Stimulated activated CD4-positive, alpha-beta T cell treated with anti-CD3 and anti-CD28 coated beads, Interleukin-4, amount 100 ng/mL, for 48 hours (primary cell): ENCODE measurements at regions not wholly inside any gene's neighbourhood (a gene's known extent, or its start where the extent isn't known, plus 50 kb on each side); places are given as distances from the start of the nearest gene placed in this dataset.

Experiments
- DNase-seq, 2 donors: peaks; one replicate each; pipeline ENCODE4 v3.0.0-alpha.2; 2020; ENCODE audit warnings: low read depth in 2 of 2

GRCh38 chr2:220850116-220850515 lies 722.0 kb downstream of the EPHA4 start:
- DNase-seq: no peak

DNA sequence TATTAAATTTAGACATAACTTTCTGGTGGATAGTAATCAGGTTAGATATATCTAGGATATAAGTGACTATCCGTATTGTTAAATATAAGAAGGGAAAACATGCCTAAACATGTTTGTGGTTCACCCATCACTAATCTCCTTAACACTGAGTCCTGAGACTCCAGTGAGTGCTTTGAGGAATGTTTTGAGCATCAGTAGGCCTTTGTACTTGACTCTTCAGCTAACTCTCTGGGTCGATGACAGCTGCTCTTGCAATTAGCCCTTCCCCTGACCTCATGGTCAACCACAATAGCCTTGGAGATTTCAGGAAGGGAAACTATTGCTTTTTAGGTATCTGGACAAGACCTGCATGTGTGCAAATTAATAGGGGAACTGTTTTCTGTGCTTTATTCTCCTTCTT lies 716.8 kb downstream of the EPHA4 start:
- no peak for DNase-seq

DNA sequence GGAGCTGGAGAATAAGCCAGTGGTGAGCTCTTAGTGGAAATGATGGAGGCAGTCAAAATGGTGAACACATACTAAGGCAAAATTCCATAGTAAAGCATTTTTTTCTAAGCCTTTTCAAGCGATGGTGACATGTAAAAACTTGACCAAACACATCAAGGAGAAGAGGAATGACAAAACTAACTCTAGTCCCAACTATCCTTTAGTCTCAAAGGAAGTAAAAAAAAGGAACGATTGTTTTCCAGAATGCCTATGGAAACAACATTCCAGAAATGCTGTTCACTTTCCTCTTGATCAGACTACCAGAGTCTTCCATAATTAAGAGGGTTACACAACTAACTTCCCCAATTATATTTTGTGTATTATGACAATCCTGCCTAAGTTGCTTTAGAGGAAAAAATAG lies 715.6 kb downstream of the EPHA4 start:
- no peak for DNase-seq

GRCh38 chr2:220857368-220857767 lies 714.7 kb downstream of the EPHA4 start:
- DNase-seq: no peak

DNA sequence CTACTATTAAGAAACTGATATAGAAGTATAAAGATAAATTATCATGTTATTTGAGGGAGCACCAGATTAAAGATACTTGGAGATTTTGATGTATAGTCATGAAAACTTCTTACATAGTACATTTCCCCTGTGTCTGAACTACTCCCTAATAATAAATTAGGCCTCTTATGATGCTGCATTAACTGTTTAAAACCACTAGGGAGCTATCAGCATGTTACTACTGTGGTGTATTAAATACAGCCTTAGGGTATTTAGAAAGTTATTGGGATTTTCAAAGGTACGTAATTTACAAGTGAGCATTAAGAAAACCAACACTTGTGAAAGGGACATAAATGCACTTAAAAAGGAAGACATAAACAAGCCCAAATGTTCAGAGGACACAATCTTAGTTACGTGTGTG lies 714.0 kb downstream of the EPHA4 start:
- no peak for DNase-seq

DNA sequence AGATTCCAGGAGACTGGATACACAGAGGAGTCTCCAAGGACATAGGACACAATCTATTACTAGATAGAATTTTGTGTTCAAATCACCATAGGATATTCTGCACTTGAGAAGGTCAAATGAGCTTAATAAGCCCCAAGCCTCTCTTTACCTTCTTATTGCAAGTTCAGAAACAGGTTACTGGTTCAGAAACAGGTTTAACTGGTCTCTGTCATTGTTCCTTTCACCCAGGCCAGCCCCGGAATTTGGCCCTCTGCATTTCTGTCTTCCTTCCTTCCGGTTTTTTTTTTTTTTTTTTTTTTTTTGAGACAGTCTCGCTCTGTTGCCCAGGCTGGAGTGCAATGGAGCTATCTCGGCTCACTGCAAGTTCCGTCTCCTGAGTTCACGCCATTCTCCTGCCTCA lies 700.2 kb downstream of the EPHA4 start:
- no peak for DNase-seq

DNA sequence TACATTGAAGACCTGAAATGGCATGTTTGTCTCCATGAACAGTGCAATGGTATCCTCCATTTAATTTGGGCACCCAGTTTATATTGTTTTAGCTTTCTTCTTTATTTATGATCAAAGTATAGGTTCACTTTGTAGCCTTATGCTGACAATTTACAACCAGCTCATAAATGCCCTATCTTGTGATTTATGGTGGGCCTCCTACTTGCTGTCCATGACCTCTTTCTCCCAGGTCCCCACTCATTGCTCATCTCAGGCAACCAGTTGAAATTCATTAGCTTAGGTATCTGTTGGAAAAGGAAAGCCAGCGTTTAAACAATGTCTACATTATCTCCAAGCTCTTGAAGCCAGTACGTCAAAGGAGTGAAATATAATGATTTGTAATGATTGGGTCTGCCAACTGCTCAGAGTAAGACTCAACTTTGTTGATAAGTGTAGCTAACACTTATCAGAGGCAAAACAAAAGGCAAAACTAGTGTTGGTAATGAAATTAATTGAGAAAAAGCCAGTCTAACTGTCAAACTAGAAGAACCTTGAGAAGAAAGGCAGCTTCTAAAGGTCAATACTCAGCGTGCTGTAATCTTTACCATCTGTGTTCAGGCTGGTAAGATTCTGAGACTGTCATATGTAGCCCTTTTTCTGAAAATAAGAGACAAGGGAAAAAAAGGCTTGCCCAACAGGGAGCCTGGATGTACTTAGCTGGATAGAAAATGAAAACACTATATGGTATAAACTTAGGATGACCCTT lies 695.9 kb downstream of the EPHA4 start:
- no peak for DNase-seq

GRCh38 chr2:220877491-220877890 lies 694.6 kb downstream of the EPHA4 start:
- no peak for DNase-seq

GRCh38 chr2:220877897-220878296 lies 694.2 kb downstream of the EPHA4 start:
- DNase-seq: no peak

GRCh38 chr2:220880623-220881596 lies 691.2 kb downstream of the EPHA4 start:
- no peak for DNase-seq

DNA sequence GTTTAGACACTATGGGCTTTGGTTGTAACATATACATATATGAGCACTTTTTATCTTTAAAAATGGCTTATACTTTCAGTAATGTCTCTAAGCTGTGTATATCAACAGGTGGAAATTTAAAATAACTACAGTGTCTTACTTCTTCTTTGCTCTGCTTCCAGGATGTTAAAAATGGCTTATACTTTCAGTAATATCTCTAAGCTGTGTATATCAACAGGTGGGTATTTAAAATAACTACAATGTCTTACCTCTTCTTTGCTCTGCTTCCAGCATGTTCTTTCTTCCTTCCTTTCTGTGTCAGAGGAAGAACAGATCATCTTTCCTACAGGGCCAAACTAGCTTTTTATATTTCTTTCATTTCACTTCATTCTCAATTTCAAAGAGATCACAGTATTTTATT lies 689.6 kb downstream of the EPHA4 start:
- DNase-seq: no peak

DNA sequence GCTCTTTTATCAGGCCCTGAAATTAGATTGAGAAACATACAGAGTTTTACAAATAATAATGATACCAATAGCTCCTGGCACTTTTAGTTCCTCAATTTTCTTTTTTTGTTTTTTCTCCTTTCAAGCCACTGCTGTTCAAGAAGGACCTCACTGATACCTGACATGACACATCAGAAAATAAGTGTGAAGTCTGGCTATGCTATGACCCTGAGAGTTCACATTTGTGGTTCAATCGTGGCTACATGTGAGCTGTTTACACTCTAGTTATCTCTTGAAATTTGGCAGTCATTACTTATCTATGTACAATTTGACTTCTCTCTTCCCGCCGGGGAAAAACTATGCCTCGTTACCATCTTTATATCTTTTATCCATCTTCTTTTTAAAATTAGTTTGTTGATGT lies 686.5 kb downstream of the EPHA4 start:
- no peak for DNase-seq

DNA sequence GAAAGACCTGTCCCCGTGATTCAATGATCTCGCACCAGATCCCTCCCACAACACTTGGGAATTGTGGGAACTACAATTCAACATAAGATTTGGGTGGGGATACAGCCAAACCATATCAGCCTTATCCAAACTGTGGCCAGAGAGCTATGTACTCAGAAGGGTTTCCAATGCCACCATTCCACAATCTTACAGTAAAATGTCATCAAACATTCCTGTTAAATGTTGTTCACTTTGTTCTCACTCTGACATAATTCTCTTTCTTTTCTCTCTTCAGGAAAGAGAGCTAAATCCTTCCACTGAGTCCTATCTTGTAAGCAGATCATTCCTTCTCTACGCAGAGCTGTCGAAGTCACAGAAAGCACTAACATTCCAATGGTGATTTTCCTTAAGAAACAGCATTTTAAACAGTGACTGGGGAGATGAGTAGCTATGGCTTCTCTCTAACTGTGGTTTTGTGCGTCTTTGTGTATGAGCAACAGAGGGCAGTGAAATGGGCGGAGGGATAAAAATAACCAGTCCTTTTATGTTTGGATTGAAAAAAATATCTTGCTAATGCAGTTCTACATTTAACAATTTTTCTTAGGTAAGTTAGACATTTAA lies 684.7 kb downstream of the EPHA4 start:
- no peak for DNase-seq

- no peak for DNase-seq
These were observed 684.2 kb downstream of the EPHA4 start for GRCh38 chr2:220887876-220888275.

GRCh38 chr2:220890931-220891330 lies 681.2 kb downstream of the EPHA4 start:
- no peak for DNase-seq

- no peak for DNase-seq
These were observed 680.7 kb downstream of the EPHA4 start for GRCh38 chr2:220891405-220891804.

GRCh38 chr2:220892018-220892634 lies 680.0 kb downstream of the EPHA4 start:
- no peak for DNase-seq

DNA sequence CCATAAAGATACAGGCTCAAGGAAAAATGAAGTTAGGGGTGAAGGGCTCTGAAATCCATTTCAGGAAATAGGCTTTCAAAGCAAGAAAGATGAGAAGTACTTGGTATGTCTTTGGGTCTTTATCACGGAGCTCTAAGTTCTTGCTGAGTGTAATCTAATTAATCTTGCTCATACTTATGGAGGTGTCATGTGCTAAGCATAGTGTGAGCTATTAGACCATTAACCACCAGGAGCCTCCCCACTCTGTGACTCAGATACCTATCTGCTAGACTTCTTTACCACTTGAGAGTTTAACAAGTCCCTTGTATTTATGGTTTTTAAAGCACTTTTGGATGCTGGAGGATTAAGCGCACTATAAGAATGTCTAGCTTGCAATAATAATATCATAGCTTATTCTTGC lies 678.7 kb downstream of the EPHA4 start:
- DNase-seq: no peak

DNA sequence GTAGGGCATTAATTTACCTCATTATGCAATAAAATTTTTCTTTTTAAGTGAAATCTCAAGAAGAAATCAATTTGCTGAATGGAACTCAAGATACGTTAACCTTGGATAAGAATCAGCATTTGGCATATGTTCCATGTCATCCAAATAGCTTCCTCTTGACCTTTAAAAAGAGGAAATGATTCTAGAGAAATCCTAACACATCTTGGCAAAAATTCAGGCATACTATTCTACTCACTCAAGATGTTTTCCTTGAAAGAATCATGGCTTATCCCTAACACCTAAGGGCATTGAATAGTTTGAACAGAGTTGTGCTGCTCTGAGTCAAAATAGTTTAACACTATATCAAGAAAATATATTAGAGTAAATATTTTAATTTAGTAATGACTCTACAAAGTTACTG lies 678.0 kb downstream of the EPHA4 start:
- no peak for DNase-seq

DNA sequence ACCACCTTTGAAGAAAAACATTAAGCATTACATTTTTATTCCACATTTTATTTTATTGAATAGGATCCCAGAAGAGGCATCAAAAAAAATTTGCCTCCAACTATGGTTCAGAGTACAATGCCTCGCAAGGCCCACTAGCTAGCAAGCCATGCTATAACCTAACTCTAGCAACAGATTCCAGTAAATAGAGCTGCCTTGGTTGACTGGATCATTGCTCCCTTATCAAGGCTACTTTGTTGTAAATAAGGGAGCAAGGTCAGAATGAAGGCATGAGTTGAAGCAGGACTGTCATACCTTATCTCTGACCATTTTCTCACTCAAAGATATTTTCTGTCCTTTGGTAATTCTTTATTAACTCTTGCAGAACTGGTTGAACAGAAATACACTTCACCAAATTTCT lies 672.6 kb downstream of the EPHA4 start:
- no peak for DNase-seq

DNA sequence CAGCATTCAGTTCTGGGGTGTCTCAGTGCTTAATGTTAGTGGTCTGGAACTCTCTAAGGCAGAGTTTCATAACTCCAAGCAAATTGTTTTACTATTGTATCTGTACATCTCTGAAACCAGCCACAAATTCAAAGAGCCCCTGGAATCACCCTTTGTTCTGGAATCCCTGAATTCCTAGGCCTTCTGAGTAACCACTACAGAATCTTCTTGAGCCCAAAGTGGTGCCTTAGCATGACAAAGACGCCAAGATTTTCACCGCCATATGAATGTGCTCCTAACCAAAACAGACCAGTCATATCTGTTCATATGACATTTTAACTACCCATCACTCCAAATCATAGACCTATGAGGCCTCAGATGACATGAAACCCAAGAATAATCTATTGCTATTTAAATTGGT lies 668.1 kb downstream of the EPHA4 start:
- no peak for DNase-seq

DNA sequence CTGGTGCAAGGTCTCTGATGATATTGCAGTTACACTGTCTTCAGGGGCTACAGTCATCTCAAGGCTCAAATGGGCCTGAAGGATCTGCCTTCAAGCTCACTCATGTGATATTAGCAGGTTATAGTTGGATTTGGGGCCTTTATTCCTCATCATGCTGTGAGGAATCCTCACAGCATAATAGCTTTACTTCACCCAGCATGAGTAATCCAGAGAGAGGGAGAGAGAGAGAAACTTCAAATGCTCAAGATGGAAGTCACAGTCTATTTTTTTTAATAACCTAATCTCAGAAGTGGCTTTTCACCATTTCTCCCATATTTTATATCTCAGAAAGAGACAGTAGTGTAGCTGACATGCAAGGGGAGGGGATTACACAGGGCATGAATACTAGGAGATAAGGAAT lies 658.7 kb downstream of the EPHA4 start:
- DNase-seq: no peak
